ENCODE measurements at regions not wholly inside any gene's neighbourhood (a gene's known extent, or its start where the extent isn't known, plus 50 kb on each side); places are given as distances from the start of the nearest gene placed in this dataset.
"Not testable (repeated sequence)": the region's sequence is repeated elsewhere in the genome, so short reads cannot be mapped to it uniquely, and the experiment has no call there.

- no peak overlapping the region for H3K4me3 ChIP-seq (ENCODE audit: low read depth, low read length)
- TF ChIP-seq CTCF (IDR thresholded peaks at IDR 0.05; ENCODE audit: low read depth, low read length, missing control alignments), result no peak
- DNase-seq (ENCODE audit: low read depth), result no peak
- in situ Hi-C loops (cut with HindIII; ENCODE audit: low sequenced_read_pairs), result no loop called here
Measured at GRCh38 chr6:80603679-80604078, 497.2 kb downstream of the BCKDHB start.

- in situ Hi-C loops (cut with HindIII; ENCODE audit: low sequenced_read_pairs), result no loop called here
- no peak for DNase-seq (ENCODE audit: low read depth)
- H3K4me3 ChIP-seq (ENCODE audit: low read depth, low read length), result no peak overlapping the region
- no peak for TF ChIP-seq CTCF (IDR thresholded peaks at IDR 0.05; ENCODE audit: low read depth, low read length, missing control alignments)
Measured at GRCh38 chr6:80594461-80594860, 488.0 kb downstream of the BCKDHB start.

- H3K4me3 ChIP-seq (ENCODE audit: low read depth, low read length), result no peak overlapping the region
- no peak for TF ChIP-seq CTCF (IDR thresholded peaks at IDR 0.05; ENCODE audit: low read depth, low read length, missing control alignments)
- in situ Hi-C loops (cut with HindIII; ENCODE audit: low sequenced_read_pairs), result no loop called here
- no peak for DNase-seq (ENCODE audit: low read depth)
Measured at GRCh38 chr6:80592436-80592835, 486.0 kb downstream of the BCKDHB start.

- in situ Hi-C loops (cut with HindIII; ENCODE audit: low sequenced_read_pairs), result no loop called here
- no peak for DNase-seq (ENCODE audit: low read depth)
- no peak overlapping the region for H3K4me3 ChIP-seq (ENCODE audit: low read depth, low read length)
- no peak for TF ChIP-seq CTCF (IDR thresholded peaks at IDR 0.05; ENCODE audit: low read depth, low read length, missing control alignments)
Measured at GRCh38 chr6:80586242-80586641, 479.8 kb downstream of the BCKDHB start.

- H3K4me3 ChIP-seq (ENCODE audit: low read depth, low read length), result no peak overlapping the region
- no peak for TF ChIP-seq CTCF (IDR thresholded peaks at IDR 0.05; ENCODE audit: low read depth, low read length, missing control alignments)
- in situ Hi-C loops (cut with HindIII; ENCODE audit: low sequenced_read_pairs), result no loop called here
- no peak for DNase-seq (ENCODE audit: low read depth)
Measured at GRCh38 chr6:80579391-80580023, 473.0 kb downstream of the BCKDHB start.

- DNase-seq (ENCODE audit: low read depth); in situ Hi-C loops (cut with HindIII; ENCODE audit: low sequenced_read_pairs); H3K4me3 ChIP-seq (ENCODE audit: low read depth, low read length): not testable (repeated sequence)
Measured at GRCh38 chr6:80573320-80573719, 466.8 kb downstream of the BCKDHB start.

GRCh38 chr6:80566361-80566760 lies 459.9 kb downstream of the BCKDHB start:
- DNase-seq (ENCODE audit: low read depth), result no peak
- in situ Hi-C loops (cut with HindIII; ENCODE audit: low sequenced_read_pairs), result no loop called here
- no peak for TF ChIP-seq CTCF (IDR thresholded peaks at IDR 0.05; ENCODE audit: low read depth, low read length, missing control alignments)
- no peak overlapping the region for H3K4me3 ChIP-seq (ENCODE audit: low read depth, low read length)
